ENCODE measurements at regions not wholly inside any gene's neighbourhood (a gene's known extent, or its start where the extent isn't known, plus 50 kb on each side); places are given as distances from the start of the nearest gene placed in this dataset.
A peak's percentile ranks its signal among the peaks of the same experiment; 100 is the strongest.

DNA sequence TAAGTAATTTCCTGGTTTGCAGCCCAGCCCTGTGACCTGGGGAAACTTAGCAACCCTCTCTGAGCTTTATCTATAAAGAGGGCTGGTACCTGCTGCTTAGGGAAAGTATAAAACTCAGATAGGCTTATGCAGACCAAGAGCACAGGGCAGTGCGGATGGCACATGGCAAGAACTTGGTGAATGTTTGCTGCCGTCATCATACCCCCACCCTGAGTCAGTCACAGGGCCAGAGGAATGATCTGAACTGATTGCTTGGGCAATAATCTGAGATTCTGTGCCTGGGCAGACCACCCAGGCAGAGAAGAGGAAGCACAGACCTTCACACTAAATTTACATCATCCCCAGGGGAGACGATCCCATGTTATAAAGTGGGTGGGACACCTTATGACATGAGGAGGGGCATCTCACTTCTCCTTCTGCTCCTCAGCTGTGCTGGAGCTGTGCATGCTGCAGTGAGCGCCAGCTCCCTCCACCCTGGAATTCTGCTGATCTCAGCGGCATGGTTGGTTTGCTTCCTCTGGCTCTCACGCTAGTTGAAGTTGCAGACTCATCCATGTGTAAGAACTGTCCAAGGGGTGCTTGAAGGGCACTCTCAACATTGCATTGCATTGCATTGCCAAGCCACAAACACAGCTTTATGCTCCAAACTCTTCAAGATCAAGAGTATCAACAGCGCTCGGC lies 197.1 kb downstream of the AJAP1 start:
- H3K9me3 ChIP-seq = no peaks in the 10 kb centered on the region
- H3K4me1 ChIP-seq = no peaks in the 10 kb centered on the region
- H3K4me3 ChIP-seq = no peak overlapping the region
- ATAC-seq (no peak), DNase-seq (peak in 1 of 2 donors; percentile 14)
- H3K27me3 ChIP-seq = no peaks in the 10 kb centered on the region
- in situ Hi-C loops (cut with MboI; ENCODE audit: low sequenced_read_pairs in 4 of 4) = no loop called here
- intact Hi-C loops (cut with DNase I; ENCODE audit: low total_unique reads) = no loop called here
- no peak overlapping the region for H3K27ac ChIP-seq
- no peaks in the 10 kb centered on the region for H3K36me3 ChIP-seq
- TF ChIP-seq, protein P1, sequence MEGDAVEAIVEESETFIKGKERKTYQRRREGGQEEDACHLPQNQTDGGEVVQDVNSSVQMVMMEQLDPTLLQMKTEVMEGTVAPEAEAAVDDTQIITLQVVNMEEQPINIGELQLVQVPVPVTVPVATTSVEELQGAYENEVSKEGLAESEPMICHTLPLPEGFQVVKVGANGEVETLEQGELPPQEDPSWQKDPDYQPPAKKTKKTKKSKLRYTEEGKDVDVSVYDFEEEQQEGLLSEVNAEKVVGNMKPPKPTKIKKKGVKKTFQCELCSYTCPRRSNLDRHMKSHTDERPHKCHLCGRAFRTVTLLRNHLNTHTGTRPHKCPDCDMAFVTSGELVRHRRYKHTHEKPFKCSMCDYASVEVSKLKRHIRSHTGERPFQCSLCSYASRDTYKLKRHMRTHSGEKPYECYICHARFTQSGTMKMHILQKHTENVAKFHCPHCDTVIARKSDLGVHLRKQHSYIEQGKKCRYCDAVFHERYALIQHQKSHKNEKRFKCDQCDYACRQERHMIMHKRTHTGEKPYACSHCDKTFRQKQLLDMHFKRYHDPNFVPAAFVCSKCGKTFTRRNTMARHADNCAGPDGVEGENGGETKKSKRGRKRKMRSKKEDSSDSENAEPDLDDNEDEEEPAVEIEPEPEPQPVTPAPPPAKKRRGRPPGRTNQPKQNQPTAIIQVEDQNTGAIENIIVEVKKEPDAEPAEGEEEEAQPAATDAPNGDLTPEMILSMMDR (IDR thresholded peaks at IDR 0.05 in 4 of 5, conservative IDR thresholded peaks at IDR 0.05 in 1 of 5) = no peak
- TF ChIP-seq POLR2A (IDR thresholded peaks at IDR 0.05) = no peak

DNA sequence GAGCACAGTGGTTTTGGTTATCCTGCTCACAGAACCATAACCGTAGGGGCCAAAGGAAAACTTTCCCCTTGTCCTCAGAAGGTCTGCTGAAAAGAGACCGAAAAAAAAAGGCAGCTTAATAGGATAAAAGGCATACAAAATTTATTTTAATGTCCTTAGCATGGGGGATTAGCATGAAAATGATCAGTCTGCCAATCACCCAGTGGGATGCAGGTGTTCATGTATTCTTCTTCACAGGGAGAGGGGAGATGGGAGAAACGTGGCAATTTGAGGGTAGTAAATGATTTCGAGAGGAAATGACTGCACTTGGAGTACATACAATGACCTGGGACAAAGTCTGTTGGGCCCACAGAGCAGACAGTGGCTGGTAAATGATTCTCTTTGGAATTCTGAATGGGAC lies 194.0 kb downstream of the AJAP1 start:
- no peak overlapping the region for H3K4me3 ChIP-seq
- intact Hi-C loops (cut with DNase I; ENCODE audit: low total_unique reads) (no loop called here), in situ Hi-C loops (cut with MboI; ENCODE audit: low sequenced_read_pairs in 4 of 4) (no loop called here)
- no peaks in the 10 kb centered on the region for H3K4me1 ChIP-seq
- H3K27me3 ChIP-seq = no peaks in the 10 kb centered on the region
- TF ChIP-seq POLR2A (IDR thresholded peaks at IDR 0.05) = no peak
- no peaks in the 10 kb centered on the region for H3K36me3 ChIP-seq
- no peak overlapping the region for H3K27ac ChIP-seq
- no peak for DNase-seq
- peaks cover 0 to 4% (median 0%) of the 10 kb centered on the region in 3 donors for H3K9me3 ChIP-seq
- no peak for ATAC-seq

DNA sequence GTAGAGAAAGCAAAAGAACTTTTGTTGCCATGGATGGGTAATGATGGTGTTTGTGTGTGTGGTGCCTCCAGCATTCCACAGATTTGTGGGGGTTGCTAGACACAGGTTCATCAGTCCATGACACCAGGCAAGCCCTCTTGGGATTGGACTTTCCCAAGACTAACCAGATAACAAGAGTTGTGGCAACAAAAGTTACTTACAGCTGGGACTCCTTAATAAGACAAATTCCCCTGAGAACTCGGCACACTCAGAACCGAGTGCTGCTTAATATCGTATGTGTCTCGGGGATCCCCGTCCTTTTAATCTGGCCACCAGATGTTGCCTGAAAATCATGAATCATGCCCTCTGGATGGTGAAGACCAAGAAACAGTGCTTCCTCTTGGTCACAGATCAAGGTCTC lies 193.3 kb downstream of the AJAP1 start:
- Histone ChIP-seq H3K4me1 (no peaks in the 10 kb centered on the region), H3K27ac (no peak overlapping the region), H3K36me3 (no peaks in the 10 kb centered on the region), H3K9me3 (peaks cover 0 to 4% (median 0%) of the 10 kb centered on the region in 3 donors), H3K4me3 (no peak overlapping the region), H3K27me3 (no peaks in the 10 kb centered on the region)
- in situ Hi-C loops (cut with MboI; ENCODE audit: low sequenced_read_pairs in 4 of 4) = no loop called here
- no peak for TF ChIP-seq POLR2A (IDR thresholded peaks at IDR 0.05)
- TF ChIP-seq, protein P1 (IDR thresholded peaks at IDR 0.05 in 4 of 5, conservative IDR thresholded peaks at IDR 0.05 in 1 of 5) = no peak
- intact Hi-C loops (cut with DNase I; ENCODE audit: low total_unique reads) = no loop called here
- DNase-seq = no peak
- no peak for ATAC-seq

Small RNA genes lying in the stretch of these regions (microRNA-seq; reads per million reads assigned to microRNA genes)
- gene MIR4417 (ENCODE audit: borderline replicate concordance in 2 of 2) = 0 reads per million in 2 donors

All from gastrocnemius medialis (tissue), 4 donors.